ENCODE measurements at regions not wholly inside any gene's neighbourhood (a gene's known extent, or its start where the extent isn't known, plus 50 kb on each side); places are given as distances from the start of the nearest gene placed in this dataset.

DNA sequence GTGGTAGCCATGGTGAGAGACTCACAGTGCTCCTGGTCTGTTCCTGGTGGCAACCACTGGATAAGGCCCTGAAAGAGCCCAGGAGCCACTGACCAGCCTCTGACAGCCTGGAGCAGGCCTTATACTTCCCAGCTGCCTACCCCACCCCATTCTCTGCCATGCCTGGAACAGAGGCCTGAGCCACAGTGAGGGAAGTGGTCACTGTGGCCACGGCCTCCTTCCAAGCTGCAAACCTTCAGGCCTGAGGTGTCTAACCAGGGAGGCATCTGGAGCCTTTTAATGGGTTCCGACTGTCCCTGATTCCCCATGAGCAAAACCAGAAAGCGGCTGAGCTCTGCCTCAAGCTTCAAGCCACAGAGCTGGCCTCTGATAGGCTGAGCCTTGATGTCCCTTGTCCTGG, 113.0 kb upstream of the SIRPA start:
- TF ChIP-seq EZH2 (IDR thresholded peaks at IDR 0.05; ENCODE audit: insufficient read depth, poor library complexity, severe bottlenecking) = no peak
- TF ChIP-seq EZH2phosphoT487 (IDR thresholded peaks at IDR 0.05; ENCODE audit: insufficient read depth, low read depth) = no peak

All from GM23248 (cell line).